NCI-H82 treated with DMSO at 0.1 percent for 48 hours (cell line): ENCODE measurements at regions not wholly inside any gene's neighbourhood (a gene's known extent, or its start where the extent isn't known, plus 50 kb on each side); places are given as distances from the start of the nearest gene placed in this dataset.
"Not testable (repeated sequence)": the region's sequence is repeated elsewhere in the genome, so short reads cannot be mapped to it uniquely, and the experiment has no call there.

Experiments used
- DNase-seq: peaks from one replicate; lab custom pipeline; 2025; ENCODE audit not compliant: unreplicated experiment; lab: John Stamatoyannopoulos, UW

GRCh38 chr5:68027519-68027918 is 188.0 kb upstream of the PIK3R1 start:
- DNase-seq = no peak

DNA sequence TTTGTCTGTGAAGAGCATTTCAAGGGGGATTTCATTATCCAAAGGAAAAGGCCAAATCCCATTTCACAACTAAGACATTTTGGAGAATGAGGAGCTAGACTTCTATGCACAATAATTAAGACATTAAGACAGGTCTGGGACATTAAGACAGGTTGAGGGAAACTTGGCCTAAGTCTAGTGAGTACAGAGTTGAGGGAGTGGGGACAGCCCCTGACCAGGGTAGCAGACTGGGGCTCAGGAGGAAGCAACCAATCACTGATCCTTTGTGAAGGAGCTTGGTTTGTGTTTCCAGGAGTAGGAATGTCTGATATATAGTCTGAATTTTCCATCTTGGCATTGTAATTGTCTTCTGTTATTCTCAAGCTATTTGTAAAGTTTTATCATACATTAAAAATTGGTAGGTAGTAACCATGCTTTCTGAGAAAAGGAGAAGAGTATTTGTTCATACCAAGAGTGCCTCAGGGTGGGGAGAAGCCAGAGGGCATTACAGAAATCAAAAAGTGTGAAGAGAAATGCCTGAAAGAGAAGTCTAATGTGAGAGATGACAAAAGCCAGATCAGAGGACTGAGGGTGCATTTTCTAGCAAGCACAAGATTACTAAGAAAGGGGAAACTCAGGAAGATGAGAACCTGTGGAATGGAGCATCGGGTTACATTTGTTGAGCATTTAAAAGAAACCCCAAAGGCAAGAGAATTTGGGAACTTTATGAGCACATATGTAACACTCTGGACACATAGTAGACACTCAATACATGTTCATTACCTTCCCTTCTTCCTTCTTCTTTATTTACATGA is 189.3 kb upstream of the PIK3R1 start:
- DNase-seq = no peak

DNA sequence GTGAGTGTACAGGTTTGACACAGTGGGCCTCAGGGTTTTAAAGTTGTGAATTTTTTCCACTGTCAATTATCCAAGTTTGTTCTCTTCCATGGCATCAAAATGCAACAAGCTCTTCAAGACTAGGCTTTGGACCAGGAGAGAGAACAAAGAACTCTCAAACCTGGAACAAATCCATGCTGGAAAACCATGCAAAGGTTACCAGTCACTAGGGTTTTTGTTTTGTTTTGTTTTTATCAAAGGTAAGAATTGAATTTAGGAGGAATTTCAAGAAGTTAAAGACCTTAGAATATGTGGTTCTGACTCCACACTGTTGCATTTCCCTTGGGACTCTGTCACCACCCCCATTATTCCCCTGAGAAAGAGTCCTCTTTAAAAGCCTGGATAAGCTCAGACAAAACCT is 191.1 kb upstream of the PIK3R1 start:
- no peak for DNase-seq

- DNase-seq = no peak
These were observed 193.6 kb upstream of the PIK3R1 start for GRCh38 chr5:68021916-68022315.

DNA sequence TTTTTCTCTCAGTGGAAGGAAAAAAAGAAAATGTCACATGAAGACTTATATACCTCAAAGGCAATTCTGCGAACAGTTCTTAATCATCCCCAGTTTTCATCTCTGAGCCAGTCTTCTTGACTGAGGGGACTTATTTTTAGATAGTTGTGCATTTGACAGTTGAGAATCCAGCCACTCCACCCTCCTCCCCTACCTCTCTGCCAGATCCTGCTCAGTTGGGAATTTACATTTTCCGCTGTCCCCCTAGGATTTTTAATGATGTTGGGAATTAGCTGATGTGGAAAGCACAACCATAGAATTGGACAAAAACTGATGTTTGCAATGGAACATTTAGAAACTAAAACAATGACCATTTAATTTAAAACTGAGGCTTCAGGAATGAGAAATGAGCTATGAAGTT is 194.3 kb upstream of the PIK3R1 start:
- DNase-seq = no peak

DNA sequence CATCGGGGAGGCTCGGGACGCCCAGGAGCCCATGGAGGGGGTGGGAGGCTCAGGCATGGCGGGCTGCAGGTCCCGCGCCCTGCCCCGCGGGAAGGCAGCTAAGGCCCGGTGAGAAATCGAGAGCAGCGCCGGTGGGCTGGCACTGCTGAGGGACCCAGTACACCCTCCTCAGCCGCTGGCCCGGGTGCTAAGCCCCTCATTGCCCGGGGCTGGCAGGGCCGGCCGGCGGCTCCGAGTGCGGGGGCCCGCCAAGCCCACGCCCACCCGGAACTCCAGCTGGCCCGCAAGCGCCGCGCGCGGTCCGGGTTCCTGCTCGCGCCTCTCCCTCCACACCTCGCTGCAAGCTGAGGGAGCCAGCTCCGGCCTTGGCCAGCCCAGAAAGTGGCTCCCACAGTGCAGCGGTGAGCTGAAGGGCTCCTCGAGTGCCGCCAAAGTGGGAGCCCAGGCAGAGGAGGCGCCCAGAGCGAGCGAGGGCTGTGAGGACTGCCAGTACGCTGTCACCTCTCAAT is 195.0 kb upstream of the PIK3R1 start:
- not testable (repeated sequence) for DNase-seq

GRCh38 chr5:68015381-68016302 is 199.9 kb upstream of the PIK3R1 start:
- no peak for DNase-seq

- DNase-seq = no peak
These were observed 202.7 kb upstream of the PIK3R1 start for GRCh38 chr5:68012831-68013230.

- DNase-seq = no peak
These were observed 203.1 kb upstream of the PIK3R1 start for GRCh38 chr5:68012429-68012828.

DNA sequence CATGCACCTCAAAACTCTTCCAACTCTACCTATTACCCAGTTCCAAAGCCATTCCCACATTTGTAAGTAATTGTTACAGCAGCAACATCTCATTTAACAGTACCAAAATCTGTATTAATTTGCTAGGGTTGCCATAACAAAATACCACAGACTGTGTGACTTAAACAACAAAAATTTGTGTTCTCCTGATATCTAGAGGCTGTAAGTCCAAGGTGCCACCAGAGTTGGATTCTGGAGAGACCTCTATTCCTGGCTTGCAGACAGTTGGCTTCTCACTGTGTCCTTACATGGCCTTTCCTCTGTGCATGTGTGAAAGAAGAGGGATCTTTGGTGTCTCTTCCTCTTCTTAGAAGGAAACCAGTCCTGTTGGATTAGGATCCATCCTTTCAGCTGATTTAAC is 203.8 kb upstream of the PIK3R1 start:
- no peak for DNase-seq

- DNase-seq = no peak
These were observed 204.2 kb upstream of the PIK3R1 start for GRCh38 chr5:68011259-68011760.

- no peak for DNase-seq
These were observed 204.8 kb upstream of the PIK3R1 start for GRCh38 chr5:68010740-68011139.

DNA sequence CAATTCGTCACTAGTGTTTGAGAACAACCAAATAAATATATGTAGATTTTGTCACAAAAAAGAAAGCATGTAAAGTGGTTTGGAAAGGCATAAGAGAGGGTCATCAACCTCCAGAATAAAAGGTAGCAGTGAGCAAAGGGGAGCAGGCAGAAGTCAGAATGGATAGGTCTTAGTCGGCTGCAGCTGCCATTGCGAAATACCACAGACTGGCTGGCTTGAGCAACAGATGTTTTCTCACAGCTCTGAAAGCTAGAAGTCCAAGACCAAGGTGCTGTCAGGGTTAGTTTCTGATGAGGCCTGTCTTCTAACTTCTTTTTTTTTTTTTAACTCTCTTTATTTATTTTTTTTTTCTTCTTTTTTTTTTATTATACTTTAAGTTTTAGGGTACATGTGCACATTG is 208.1 kb upstream of the PIK3R1 start:
- DNase-seq = no peak

DNA sequence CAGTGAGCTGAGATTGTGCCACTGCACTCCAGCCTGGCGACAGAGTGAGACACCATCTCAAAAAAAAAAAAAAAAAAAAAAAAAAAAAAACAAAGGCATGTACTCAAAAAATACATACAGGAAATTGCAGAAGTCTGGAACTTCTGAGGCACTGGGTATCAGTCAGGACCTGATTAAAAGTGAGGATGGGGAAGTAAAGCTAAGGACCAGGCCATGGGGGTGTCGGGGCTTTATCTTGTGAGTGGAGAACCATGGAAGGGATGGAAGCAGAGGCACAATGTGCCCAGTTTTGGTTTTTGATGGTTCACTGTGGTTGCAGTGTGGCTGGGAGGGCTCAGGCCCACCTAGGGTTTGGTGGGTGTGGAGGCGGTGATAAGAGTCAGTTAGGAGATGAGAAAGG is 212.7 kb upstream of the PIK3R1 start:
- DNase-seq = no peak

- no peak for DNase-seq
These were observed 214.8 kb upstream of the PIK3R1 start for GRCh38 chr5:68000805-68001204.

GRCh38 chr5:67999391-67999790 is 216.2 kb upstream of the PIK3R1 start:
- DNase-seq = no peak

GRCh38 chr5:67998709-67999261 is 216.8 kb upstream of the PIK3R1 start:
- DNase-seq = no peak

- no peak for DNase-seq
These were observed 217.6 kb upstream of the PIK3R1 start for GRCh38 chr5:67997892-67998457.

DNA sequence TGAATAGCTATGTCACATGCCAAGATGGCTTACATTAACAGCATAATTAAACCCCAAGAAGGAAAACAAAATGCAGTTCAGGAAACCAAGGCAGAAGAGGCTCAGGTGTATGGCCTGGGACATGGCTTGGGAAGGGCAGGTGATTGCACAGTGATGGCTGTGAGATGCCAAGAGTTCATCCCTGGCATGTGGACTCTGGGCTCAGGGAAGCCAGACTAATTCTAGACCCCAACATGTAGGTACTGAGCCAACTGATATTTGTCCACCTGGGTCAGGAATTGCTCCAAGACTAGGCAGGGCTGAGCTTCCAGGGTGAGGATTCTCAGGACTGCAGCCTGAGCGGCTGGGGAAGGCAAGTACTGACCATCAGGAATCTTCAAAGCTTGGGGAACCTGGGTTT is 218.4 kb upstream of the PIK3R1 start:
- DNase-seq = no peak

DNA sequence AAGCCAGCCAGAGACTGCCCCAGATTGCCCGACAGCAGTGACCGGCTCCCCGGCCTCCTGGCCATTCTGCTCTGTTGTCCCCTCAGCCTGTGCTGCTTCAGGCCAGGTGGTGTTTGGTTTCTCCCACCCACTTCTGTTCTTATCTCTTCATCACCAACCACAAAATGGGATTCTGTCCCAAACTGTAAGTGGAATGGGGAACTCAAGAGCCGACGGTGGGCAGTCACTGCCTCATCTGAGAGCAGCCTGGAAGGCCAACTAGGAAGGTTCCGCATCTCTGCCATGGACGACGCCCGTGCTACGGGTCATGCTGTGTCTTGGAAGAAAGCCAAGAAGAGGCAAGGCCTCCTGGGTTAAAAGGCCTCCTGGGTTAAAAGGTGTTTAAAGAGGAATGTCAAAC is 219.0 kb upstream of the PIK3R1 start:
- DNase-seq = no peak

- no peak for DNase-seq
These were observed 222.6 kb upstream of the PIK3R1 start for GRCh38 chr5:67992923-67993322.
